Skeletal muscle tissue (tissue), 4 donors: ENCODE measurements at regions not wholly inside any gene's neighbourhood (a gene's known extent, or its start where the extent isn't known, plus 50 kb on each side); places are given as distances from the start of the nearest gene placed in this dataset. TPM values are rescaled to one million over a fixed set of nuclear protein-coding genes. Genes with fewer than 3 reads are reported as not detected.

Source experiments
- H3K27ac ChIP-seq: one replicate; pipeline ENCODE4 v1.7.0; 2013; ENCODE audit warnings: mild to moderate bottlenecking, low read depth, low read length, inconsistent platforms
- H3K27me3 ChIP-seq, 3 donors: one replicate each; pipeline ENCODE4 v1.7.0; 2013; ENCODE audit warnings: low read length in 3 of 3; ENCODE audit not compliant: control insufficient read depth in 3 of 3, insufficient read depth in 3 of 3
- H3K36me3 ChIP-seq, 3 donors: one replicate each; pipeline ENCODE4 v1.7.0; 2013; ENCODE audit warnings: low read length in 3 of 3; ENCODE audit not compliant: control insufficient read depth in 3 of 3, insufficient read depth in 3 of 3
- H3K4me1 ChIP-seq, 3 donors: one replicate each; pipeline ENCODE4 v1.7.0; 2013; ENCODE audit warnings: low read length in 3 of 3, mild to moderate bottlenecking in 3 of 3; ENCODE audit not compliant: control insufficient read depth in 3 of 3, insufficient read depth in 3 of 3
- H3K4me3 ChIP-seq, 3 donors: one replicate each; pipeline ENCODE4 v1.7.0; 2013; ENCODE audit warnings: low read length in 3 of 3
- H3K9ac ChIP-seq, 3 donors: one replicate each; pipeline ENCODE4 v1.7.0; 2013; ENCODE audit warnings: low read length in 3 of 3, mild to moderate bottlenecking in 3 of 3, moderate library complexity in 2 of 3, low read depth in 1 of 3
- H3K9me3 ChIP-seq, 3 donors: one replicate each; pipeline ENCODE4 v1.7.0; 2013; ENCODE audit warnings: low read length in 3 of 3; ENCODE audit not compliant: control insufficient read depth in 3 of 3
- small RNA-seq: library from RNA; depleted of rRNA; stranded (forward); fragments of <200 nt; gene quantifications from one replicate; pipeline ENCODE3, GENCODE V24; 2014
- donor health status: Osteomylitis.

DNA sequence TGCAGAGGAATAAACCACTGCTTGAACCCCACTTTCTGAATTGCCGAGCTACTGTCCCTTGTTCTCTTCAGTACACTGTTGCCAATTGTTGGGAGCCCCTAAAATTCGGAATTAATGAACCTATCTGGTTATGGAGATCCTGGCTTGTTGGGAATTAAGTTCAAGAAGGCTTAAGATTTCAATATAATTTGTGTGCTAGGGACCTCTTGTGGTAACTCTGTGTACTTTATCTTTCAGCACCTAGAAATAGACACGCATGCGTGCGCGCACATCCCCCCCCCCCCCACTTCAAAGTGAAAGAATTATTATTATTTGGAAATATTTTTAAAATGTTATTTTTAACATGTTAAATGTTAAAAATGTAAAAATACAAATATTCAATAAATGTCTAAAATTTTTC, 53.3 kb upstream of the FAM169A start:
- Histone ChIP-seq H3K36me3 (no peaks in the 10 kb centered on the region), H3K4me1 (no peaks in the 10 kb centered on the region), H3K9ac (no peak overlapping the region), H3K27ac (no peak overlapping the region), H3K9me3 (no peaks in the 10 kb centered on the region), H3K4me3 (no peak overlapping the region), H3K27me3 (peaks cover 0 to 2% (median 0%) of the 10 kb centered on the region in 3 donors)

DNA sequence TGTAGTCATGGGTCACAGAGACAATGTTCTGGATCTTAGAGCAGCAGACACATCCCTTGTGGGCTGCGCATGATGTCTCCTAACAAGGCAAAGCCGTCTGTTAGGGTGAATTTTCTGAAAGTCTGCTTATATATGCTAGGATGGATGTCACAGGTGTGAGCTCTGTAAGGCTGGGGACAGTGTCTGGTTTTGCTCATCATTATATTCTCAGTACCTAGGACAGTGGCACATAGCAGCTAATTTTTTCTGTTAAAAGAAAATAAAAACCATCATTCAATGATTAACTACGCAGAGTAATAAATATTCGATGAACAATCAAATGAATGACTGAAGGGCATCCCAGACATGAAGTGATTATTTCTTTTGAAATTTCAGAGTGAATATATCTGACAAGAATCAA, 52.9 kb upstream of the FAM169A start:
- Histone ChIP-seq H3K9me3 (no peaks in the 10 kb centered on the region), H3K4me3 (no peak overlapping the region), H3K36me3 (no peaks in the 10 kb centered on the region), H3K9ac (no peak overlapping the region), H3K27me3 (peaks cover 0 to 3% (median 0%) of the 10 kb centered on the region in 3 donors), H3K4me1 (no peaks in the 10 kb centered on the region), H3K27ac (no peak overlapping the region)

DNA sequence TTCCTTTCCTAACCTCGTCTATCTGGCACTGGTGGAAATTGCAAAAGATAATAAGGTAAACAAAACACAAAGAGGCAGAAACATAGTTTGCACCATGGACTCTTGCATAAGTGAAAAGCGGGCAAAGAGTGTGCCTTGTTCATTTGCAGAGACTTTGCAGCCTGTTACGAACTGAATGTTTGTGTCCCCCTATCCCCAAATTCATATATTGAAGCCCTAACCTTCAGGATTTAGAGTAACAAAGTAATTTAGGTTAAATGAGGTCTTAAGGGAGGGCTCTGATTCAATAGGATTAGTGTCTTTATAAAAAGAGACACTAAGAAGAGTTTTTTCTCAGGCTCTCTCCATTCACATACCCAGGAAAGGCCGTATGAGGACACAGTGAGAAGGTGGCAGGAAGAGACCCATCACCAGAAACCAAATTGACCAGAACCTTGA, 52.1 kb upstream of the FAM169A start:
- Histone ChIP-seq H3K27ac (no peak overlapping the region), H3K9me3 (no peaks in the 10 kb centered on the region), H3K36me3 (no peaks in the 10 kb centered on the region), H3K4me3 (no peak overlapping the region), H3K27me3 (peaks cover 0 to 3% (median 0%) of the 10 kb centered on the region in 3 donors), H3K9ac (no peak overlapping the region), H3K4me1 (no peaks in the 10 kb centered on the region)

DNA sequence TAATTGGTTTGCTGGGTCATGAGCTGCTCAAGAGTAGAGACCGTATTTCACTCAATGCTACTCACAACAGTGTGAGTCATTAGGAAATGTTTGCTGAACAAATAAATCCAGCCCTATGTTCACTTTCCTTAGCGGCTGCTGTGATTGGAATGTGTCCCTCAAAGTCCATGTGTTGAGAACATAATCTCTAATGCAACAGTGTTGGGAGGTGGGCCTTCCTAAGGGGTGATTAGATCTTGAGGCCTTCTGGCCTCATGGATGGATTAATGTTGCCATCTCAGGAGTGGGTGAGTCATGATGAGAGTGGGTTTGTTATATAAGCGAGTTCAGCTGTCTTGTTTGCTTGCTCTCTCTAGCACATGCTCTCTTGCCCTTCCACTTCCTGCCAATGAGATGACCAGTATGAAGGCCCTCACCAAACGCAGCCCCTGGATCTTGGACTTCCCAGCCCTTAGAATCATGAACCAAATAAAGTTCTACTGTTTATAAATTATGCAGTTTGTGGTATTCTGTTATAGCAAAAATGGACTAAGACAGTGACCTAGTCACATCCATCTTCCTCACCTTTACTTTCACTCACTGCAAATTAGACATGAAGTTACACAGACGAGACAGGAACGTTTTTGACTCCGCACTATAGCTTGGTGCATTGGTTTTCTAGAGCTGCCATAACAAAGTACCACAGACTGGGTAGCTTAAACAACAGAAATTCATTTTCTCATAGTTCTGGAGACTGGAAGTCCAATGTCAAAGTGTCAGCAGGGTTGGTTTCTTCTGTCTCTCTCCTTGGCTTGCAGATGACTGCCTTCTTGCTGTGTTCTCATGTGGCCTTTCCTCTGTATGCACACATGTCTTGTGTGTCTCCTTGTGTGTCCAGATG, 50.9 kb upstream of the FAM169A start:
- no peaks in the 10 kb centered on the region for H3K4me1 ChIP-seq
- H3K27me3 ChIP-seq: peaks cover 0 to 3% (median 0%) of the 10 kb centered on the region in 3 donors
- H3K36me3 ChIP-seq: no peaks in the 10 kb centered on the region
- H3K27ac ChIP-seq: no peak overlapping the region
- H3K9ac ChIP-seq: no peak overlapping the region
- no peak overlapping the region for H3K4me3 ChIP-seq
- no peaks in the 10 kb centered on the region for H3K9me3 ChIP-seq

Small RNA genes in the stretch of these regions (small RNA-seq; reads per million reads assigned to genes)
- not detected for gene AC116337.2
